Adrenal gland (tissue), 9 donors: ENCODE measurements at regions not wholly inside any gene's neighbourhood (a gene's known extent, or its start where the extent isn't known, plus 50 kb on each side); places are given as distances from the start of the nearest gene placed in this dataset.
A peak's percentile ranks its signal among the peaks of the same experiment; 100 is the strongest.

Source experiments
- DNase-seq, 7 donors: peaks; one replicate each; pipeline ENCODE4 v3.0.0-alpha.2; 2019 to 2020
- H3K27ac ChIP-seq, 5 donors: fragments of 200-600 bp; sonication (generic) in 4 of 5; 1 replicate in 3 of 5; 2 replicates in 2 of 5; pipeline versions ENCODE4 v1.5.1 to v1.8.0; 2016 to 2020; ENCODE audit warnings: mild to moderate bottlenecking in 1 of 5
- H3K27me3 ChIP-seq: fragments of 200-600 bp; 2 replicates; pipeline ENCODE4 v1.8.0; 2021
- H3K36me3 ChIP-seq, 2 donors: fragments of 200-600 bp; replicated peaks in 1 of 2; 1 replicate in 1 of 2; 2 replicates in 1 of 2; pipeline versions ENCODE4 v1.5.1 to v1.8.0; 2018 to 2022
- H3K4me1 ChIP-seq, 2 donors: fragments of 200-600 bp; replicated peaks in 1 of 2; 1 replicate in 1 of 2; 2 replicates in 1 of 2; pipeline versions ENCODE4 v1.5.1 to v1.8.0; 2018 to 2021
- H3K4me3 ChIP-seq, 4 donors: fragments of 200-600 bp; sonication (generic) in 3 of 4; one replicate each; pipeline ENCODE4 v1.5.1; 2016 to 2018
- H3K9me3 ChIP-seq, 3 donors: fragments of 200-600 bp; sonication (generic) in 1 of 3; replicated peaks in 1 of 3; 1 replicate in 2 of 3; 2 replicates in 1 of 3; pipeline versions ENCODE4 v1.5.1 to v1.8.0; 2016 to 2021
- CTCF ChIP-seq, 6 experiments: fragments of 450-650 bp in 4 of 6; fragments of 200-600 bp in 2 of 6; sonication (generic) in 1 of 6; IDR thresholded peaks; 1 replicate in 5 of 6; 2 replicates in 1 of 6; pipeline versions ENCODE4 v1.5.1 to v1.8.0; 2016 to 2021; ENCODE audit warnings: antibody characterized with exemption in 6 of 6, mild to moderate bottlenecking in 2 of 6, moderate library complexity in 1 of 6
- POLR2A ChIP-seq, 2 donors: fragments of 450-650 bp; IDR thresholded peaks; one replicate each; pipeline ENCODE4 v1.6.1; 2017; ENCODE audit warnings: antibody characterized with exemption in 2 of 2, mild to moderate bottlenecking in 2 of 2, moderate library complexity in 1 of 2
- WGBS, 4 donors: extraction: QIAGEN DNeasy Blood & Tissue Kit in 2 of 4; methylation state at CpG; one replicate each; pipeline versions ENCODE4 v1.1.5 to v1.1.7; 2013 to 2017; 5-methylcytosine and 5-hydroxymethylcytosine counted together
- intact Hi-C, 2 donors: fragments of 100-400 bp; cut with DNase I; formaldehyde crosslinking; loops; one replicate each; pipeline versions ENCODE4 v1.14.1 to v1.15.0; 2022 to 2023
- donor health status: healthy with polysubstance abuse.
- donor health status: Bipolar disorder and iron deficiency.
- donor health status: DM: yes; HTN: yes; CAD: no.
- donor health status: DM: no; HTN: no; CAD: no.
- donor health status: DM: no; HTN: no; CAD: no.

- Histone ChIP-seq H3K9me3 (no peaks in the 10 kb centered on the region), H3K4me3 (no peak overlapping the region), H3K36me3 (no peaks in the 10 kb centered on the region), H3K27me3 (no peaks in the 10 kb centered on the region), H3K4me1 (peaks cover 0 to 15% of the 10 kb centered on the region in 2 donors), H3K27ac (peak overlapping the region; percentile 48 to 83 (median 69))
- WGBS, 4 donors = 45 to 52% (median 45%) methylated on average over 5 of the region's 5 CpGs
- intact Hi-C loops = no loop called here
- TF ChIP-seq CTCF (IDR thresholded peaks at IDR 0.05) = no peak
- TF ChIP-seq POLR2A (IDR thresholded peaks at IDR 0.05) = no peak
- DNase-seq = peak; percentile 68 to 88 (median 79)
Measured at GRCh38 chr4:128461291-128462102, 173.9 kb upstream of the PGRMC2 start.

GRCh38 chr4:128459547-128459946 lies 171.9 kb upstream of the PGRMC2 start:
- peaks cover 0 to 20% of the 10 kb centered on the region in 2 donors for H3K4me1 ChIP-seq
- no peak overlapping the region for H3K4me3 ChIP-seq
- no peak overlapping the region for H3K27ac ChIP-seq
- no peaks in the 10 kb centered on the region for H3K9me3 ChIP-seq
- no peak for TF ChIP-seq CTCF (IDR thresholded peaks at IDR 0.05)
- TF ChIP-seq POLR2A (IDR thresholded peaks at IDR 0.05) = no peak
- intact Hi-C loops = loop anchor here (5.0 to 10.0 kb wide), 4 partner anchors 95 to 405 kb away; partner anchors contain the start of gene JADE1 (in 1 of the 2)
- WGBS, 4 donors = 65 to 96% (median 73%) methylated on average over 3 of the region's 3 CpGs
- H3K27me3 ChIP-seq = no peaks in the 10 kb centered on the region
- DNase-seq = no peak
- H3K36me3 ChIP-seq = no peaks in the 10 kb centered on the region

GRCh38 chr4:128458816-128459215 lies 171.2 kb upstream of the PGRMC2 start:
- Histone ChIP-seq H3K4me3 (no peak overlapping the region), H3K27me3 (no peaks in the 10 kb centered on the region), H3K9me3 (no peaks in the 10 kb centered on the region), H3K4me1 (peaks cover 0 to 27% of the 10 kb centered on the region in 2 donors), H3K36me3 (no peaks in the 10 kb centered on the region), H3K27ac (no peak overlapping the region)
- TF ChIP-seq CTCF (IDR thresholded peaks at IDR 0.05) (no peak), POLR2A (IDR thresholded peaks at IDR 0.05) (no peak)
- 92 to 100% (median 94%) methylated on average over 3 of the region's 3 CpGs for WGBS, 4 donors
- no peak for DNase-seq
- intact Hi-C loops = loop anchor here (5.0 to 10.0 kb wide), 4 partner anchors 96 to 406 kb away; partner anchors contain the start of gene JADE1 (in 1 of the 2)

GRCh38 chr4:128457726-128458125 lies 170.1 kb upstream of the PGRMC2 start:
- H3K27me3 ChIP-seq = no peaks in the 10 kb centered on the region
- no peak for DNase-seq
- no peak overlapping the region for H3K27ac ChIP-seq
- H3K4me1 ChIP-seq = peaks cover 0 to 30% of the 10 kb centered on the region in 2 donors
- H3K4me3 ChIP-seq = no peak overlapping the region
- WGBS, 4 donors = 73 to 89% (median 79%) methylated on average over 2 of the region's 2 CpGs
- H3K9me3 ChIP-seq = no peaks in the 10 kb centered on the region
- no peaks in the 10 kb centered on the region for H3K36me3 ChIP-seq
- TF ChIP-seq POLR2A (IDR thresholded peaks at IDR 0.05) (no peak), CTCF (IDR thresholded peaks at IDR 0.05) (no peak)
- intact Hi-C loops = loop anchor here (5.0 to 10.0 kb wide), 4 partner anchors 97 to 407 kb away; partner anchors contain the start of gene JADE1 (in 1 of the 2)
